ENCODE measurements at regions not wholly inside any gene's neighbourhood (a gene's known extent, or its start where the extent isn't known, plus 50 kb on each side); places are given as distances from the start of the nearest gene placed in this dataset.
"Not testable (repeated sequence)": the region's sequence is repeated elsewhere in the genome, so short reads cannot be mapped to it uniquely, and the experiment has no call there.

GRCh38 chr6:137978252-137978896 is 111.3 kb downstream of the TNFAIP3 start (continued):
- no peak for TF ChIP-seq ZNF639 (CRISPR knock-in tag; conservative IDR thresholded peaks at IDR 0.05)
- no peak for TF ChIP-seq ZNF773 (CRISPR knock-in tag; IDR thresholded peaks at IDR 0.05; ENCODE audit: borderline replicate concordance)
- no peak for TF ChIP-seq MAF1 (CRISPR knock-in tag; IDR thresholded peaks at IDR 0.05; ENCODE audit: borderline replicate concordance)
- no peak for TF ChIP-seq RBAK (CRISPR knock-in tag; IDR thresholded peaks at IDR 0.05)
- TF ChIP-seq ZFP91 (CRISPR knock-in tag; IDR thresholded peaks at IDR 0.05; ENCODE audit: borderline replicate concordance): no peak

GRCh38 chr6:137979263-137979662 is 112.2 kb downstream of the TNFAIP3 start:
- FAIRE-seq; H4K20me1 ChIP-seq (ENCODE audit: insufficient read depth, low read length); CTCF ChIA-PET (ENCODE audit: low intra/inter-chr PET ratio, low total read pairs); ATAC-seq; H3K27ac ChIP-seq (ENCODE audit: extremely low read length, insufficient read depth, low read length); POLR2A ChIA-PET; H3K79me2 ChIP-seq (ENCODE audit: insufficient read depth, low read length); DNase-seq (ENCODE audit: low spot score); H3K9ac ChIP-seq (ENCODE audit: insufficient read depth, low read depth, low read length); BruUV-seq (replicated peaks); intact Hi-C loops (cut with micrococcal nuclease; ENCODE audit: unreplicated experiment); in situ Hi-C loops (cut with HindIII; ENCODE audit: extremely low pct_ligation_motif_present, low pct_unique_long_range_greater_than_20kb); H3K4me2 ChIP-seq (ENCODE audit: low read depth, low read length); H3K9me3 ChIP-seq (ENCODE audit: low read length); H2AFZ ChIP-seq (ENCODE audit: low read length); H3K4me1 ChIP-seq (ENCODE audit: insufficient read depth, low read length); H3K36me3 ChIP-seq (replicated peaks in 1 of 2; ENCODE audit: control insufficient read depth in 1 of 2, insufficient read depth in 2 of 2, low read length in 2 of 2); H3K4me3 ChIP-seq (replicated peaks in 1 of 3; ENCODE audit: insufficient read depth in 1 of 3, low read depth in 2 of 3, low read length in 3 of 3): not testable (repeated sequence)
- 28% methylated on average over 6 of the region's 6 CpGs for WGBS (ENCODE audit: low lambda C conversion rate)
- peaks cover 0 to 40% of the 10 kb centered on the region in 2 experiments; a peak in 4 of 5 replicates for H3K27me3 ChIP-seq (ENCODE audit: control insufficient read depth in 1 of 2, insufficient read depth in 2 of 2, low read length in 2 of 2)
